GM12878 (cell line): ENCODE measurements at regions not wholly inside any gene's neighbourhood (a gene's known extent, or its start where the extent isn't known, plus 50 kb on each side); places are given as distances from the start of the nearest gene placed in this dataset.

Experiments used
- ATAC-seq: fragments of 200-7000 bp; cut with Tn5 transposase; 3 replicates; pipeline ENCODE4 v1.9.1; 2020; ENCODE audit warnings: mild to moderate bottlenecking, moderate library complexity
- BruUV-seq: library from RNA; stranded (reverse); fragments of 400-500 nt; replicated peaks from 2 replicates; lab custom pipeline; 2021; lab: Mats Ljungman, UMichigan
- CTCF ChIA-PET: fragments of 300-600 bp; sonication (Branson Sonifier 250); formaldehyde crosslinking; extraction: SDS; loops from one replicate; lab custom pipeline; 2021; ENCODE audit warnings: inconsistent platforms; lab: Yijun Ruan, JAX
- POLR2A ChIA-PET: fragments of 350-600 bp; formaldehyde crosslinking; extraction: SDS; loops from one replicate; lab custom pipeline; 2021; ENCODE audit warnings: inconsistent platforms; lab: Charles Lee
- RAD21 ChIA-PET: fragments of 300-600 bp; sonication (Branson Sonifier 250); formaldehyde crosslinking; loops from one replicate; lab custom pipeline; 2023; ENCODE audit warnings: antibody characterized with exemption; ENCODE audit not compliant: unreplicated experiment; lab: Charles Lee
- SMC1A ChIA-PET: fragments of 300-600 bp; sonication (Branson Sonifier 250); formaldehyde crosslinking; loops from one replicate; lab custom pipeline; 2023; ENCODE audit not compliant: unreplicated experiment, uncharacterized antibody; lab: Charles Lee
- DNase-seq: peaks from one replicate; pipeline ENCODE4 v3.0.0-alpha.2; 2011; ENCODE audit warnings: low read depth, low spot score
- FAIRE-seq: peaks from 3 replicates; lab custom pipeline; 2011; peaks lifted over from hg19 to GRCh38; lab: Jason Lieb, UNC
- H2AFZ ChIP-seq: 2 replicates; pipeline ENCODE4 v1.6.0; 2011; ENCODE audit warnings: low read depth, low read length, control low read depth; ENCODE audit not compliant: control insufficient read depth
- H3K27ac ChIP-seq: 2 replicates; pipeline ENCODE4 v1.5.1; 2011; ENCODE audit warnings: control low read depth; ENCODE audit not compliant: control insufficient read depth, insufficient read depth
- H3K27me3 ChIP-seq, 2 experiments: replicated peaks in 1 of 2; 2 replicates each; pipeline versions ENCODE4 v1.6.0 to v1.6.1; 2011; ENCODE audit warnings: low read length in 1 of 2; ENCODE audit not compliant: control insufficient read depth in 2 of 2, insufficient read depth in 2 of 2
- H3K36me3 ChIP-seq, 2 experiments: 2 replicates each; pipeline ENCODE4 v1.5.1; 2011; ENCODE audit warnings: low read length in 1 of 2; ENCODE audit not compliant: control insufficient read depth in 2 of 2, insufficient read depth in 2 of 2
- H3K4me1 ChIP-seq: 2 replicates; pipeline ENCODE4 v1.6.1; 2011; ENCODE audit warnings: mild to moderate bottlenecking, low read length, moderate library complexity, mixed read lengths; ENCODE audit not compliant: control insufficient read depth, insufficient read depth
- H3K4me2 ChIP-seq: 2 replicates; pipeline ENCODE4 v1.6.0; 2011; ENCODE audit warnings: control low read depth; ENCODE audit not compliant: control insufficient read depth, insufficient read depth
- H3K4me3 ChIP-seq: fragments of 200-600 bp; sonication (generic); 2 replicates; pipeline ENCODE4 v1.5.1; 2016
- H3K79me2 ChIP-seq: 2 replicates; pipeline ENCODE4 v1.6.0; 2011; ENCODE audit warnings: low read length; ENCODE audit not compliant: control insufficient read depth, insufficient read depth
- H3K9ac ChIP-seq: 2 replicates; pipeline ENCODE4 v1.8.0; 2011; ENCODE audit warnings: low read length, control low read depth, mixed read lengths; ENCODE audit not compliant: control insufficient read depth, insufficient read depth
- H3K9me3 ChIP-seq: replicated peaks from 3 replicates; pipeline ENCODE4 v1.5.1; 2011; ENCODE audit warnings: mild to moderate bottlenecking, low read length; ENCODE audit not compliant: control insufficient read depth, insufficient read depth
- H4K20me1 ChIP-seq: 2 replicates; pipeline ENCODE4 v1.6.0; 2011; ENCODE audit not compliant: control insufficient read depth, insufficient read depth
- CEBPB ChIP-seq, 2 experiments: fragments of 150-350 bp in 1 of 2; IDR thresholded peaks; 2 replicates each; pipeline ENCODE4 v1.6.1; 2012 to 2014; ENCODE audit warnings: low read depth in 2 of 2, low read length in 2 of 2, borderline replicate concordance in 1 of 2, inconsistent platforms in 1 of 2
- EP300 ChIP-seq, 2 experiments: fragments of 150-350 bp in 1 of 2; IDR thresholded peaks; 2 replicates each; pipeline ENCODE4 v1.6.1; 2011 to 2012; ENCODE audit warnings: low read depth in 2 of 2, low read length in 2 of 2, borderline replicate concordance in 1 of 2, improper control_type of control experiment in 1 of 2, inconsistent platforms in 1 of 2; ENCODE audit not compliant: control insufficient read depth in 1 of 2
- JUNB ChIP-seq: IDR thresholded peaks from 2 replicates; pipeline ENCODE4 v1.6.1; 2016; ENCODE audit warnings: antibody characterized with exemption, mild to moderate bottlenecking
- MEF2B ChIP-seq: fragments of 450-650 bp; IDR thresholded peaks from 2 replicates; pipeline ENCODE4 v1.6.1; 2018; ENCODE audit warnings: mild to moderate bottlenecking, moderate library complexity; ENCODE audit not compliant: partially characterized antibody, poor library complexity, severe bottlenecking
- TCF12 ChIP-seq: IDR thresholded peaks from 2 replicates; pipeline ENCODE4 v1.6.1; 2011; ENCODE audit warnings: low read depth, mild to moderate bottlenecking, low read length
- WGBS: methylation state at CpG from one replicate; pipeline ENCODE4 v1.1.6; 2016; ENCODE audit warnings: low lambda C conversion rate; ENCODE audit not compliant: insufficient replicate concordance, insufficient coverage; ENCODE audit errors: missing lambda C conversion rate; 5-methylcytosine and 5-hydroxymethylcytosine counted together
- in situ Hi-C: fragments of 300-500 bp; cut with MboI; formaldehyde crosslinking; loops from 9 replicates; pipeline ENCODE4 v1.14.3; 2018; ENCODE audit warnings: mixed read lengths
- intact Hi-C: fragments of 100-400 bp; cut with micrococcal nuclease; formaldehyde crosslinking; loops from one replicate; pipeline ENCODE4 v1.14.2; 2022; ENCODE audit not compliant: unreplicated experiment
- TF ChIP-seq, protein P1 (sequence below): fragments of 450-650 bp; IDR thresholded peaks from 2 replicates; pipeline ENCODE4 v1.6.1; 2018; ENCODE audit warnings: borderline replicate concordance, mild to moderate bottlenecking; ENCODE audit not compliant: partially characterized antibody
- TF ChIP-seq, protein P2 (sequence below): IDR thresholded peaks from 2 replicates; pipeline ENCODE4 v1.6.1; 2012; ENCODE audit warnings: low read depth, low read length, improper control_type of control experiment
- TF ChIP-seq, protein P3 (sequence below): fragments of 450-650 bp; IDR thresholded peaks from 2 replicates; pipeline ENCODE4 v1.6.1; 2018; ENCODE audit warnings: mild to moderate bottlenecking, low read depth, moderate library complexity; ENCODE audit not compliant: partially characterized antibody

GRCh38 chr3:73143821-73144237 is 82.4 kb downstream of the EBLN2 start (continued):
- no peak for TF ChIP-seq MEF2B
- TF ChIP-seq, protein P1, sequence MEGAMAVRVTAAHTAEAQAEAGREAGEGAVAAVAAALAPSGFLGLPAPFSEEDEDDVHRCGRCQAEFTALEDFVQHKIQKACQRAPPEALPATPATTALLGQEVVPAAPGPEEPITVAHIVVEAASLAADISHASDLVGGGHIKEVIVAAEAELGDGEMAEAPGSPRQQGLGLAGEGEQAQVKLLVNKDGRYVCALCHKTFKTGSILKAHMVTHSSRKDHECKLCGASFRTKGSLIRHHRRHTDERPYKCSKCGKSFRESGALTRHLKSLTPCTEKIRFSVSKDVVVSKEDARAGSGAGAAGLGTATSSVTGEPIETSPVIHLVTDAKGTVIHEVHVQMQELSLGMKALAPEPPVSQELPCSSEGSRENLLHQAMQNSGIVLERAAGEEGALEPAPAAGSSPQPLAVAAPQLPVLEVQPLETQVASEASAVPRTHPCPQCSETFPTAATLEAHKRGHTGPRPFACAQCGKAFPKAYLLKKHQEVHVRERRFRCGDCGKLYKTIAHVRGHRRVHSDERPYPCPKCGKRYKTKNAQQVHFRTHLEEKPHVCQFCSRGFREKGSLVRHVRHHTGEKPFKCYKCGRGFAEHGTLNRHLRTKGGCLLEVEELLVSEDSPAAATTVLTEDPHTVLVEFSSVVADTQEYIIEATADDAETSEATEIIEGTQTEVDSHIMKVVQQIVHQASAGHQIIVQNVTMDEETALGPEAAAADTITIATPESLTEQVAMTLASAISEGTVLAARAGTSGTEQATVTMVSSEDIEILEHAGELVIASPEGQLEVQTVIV = no peak
- TF ChIP-seq, protein P2, sequence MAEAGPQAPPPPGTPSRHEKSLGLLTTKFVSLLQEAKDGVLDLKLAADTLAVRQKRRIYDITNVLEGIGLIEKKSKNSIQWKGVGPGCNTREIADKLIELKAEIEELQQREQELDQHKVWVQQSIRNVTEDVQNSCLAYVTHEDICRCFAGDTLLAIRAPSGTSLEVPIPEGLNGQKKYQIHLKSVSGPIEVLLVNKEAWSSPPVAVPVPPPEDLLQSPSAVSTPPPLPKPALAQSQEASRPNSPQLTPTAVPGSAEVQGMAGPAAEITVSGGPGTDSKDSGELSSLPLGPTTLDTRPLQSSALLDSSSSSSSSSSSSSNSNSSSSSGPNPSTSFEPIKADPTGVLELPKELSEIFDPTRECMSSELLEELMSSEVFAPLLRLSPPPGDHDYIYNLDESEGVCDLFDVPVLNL = no peak
- no peak for TF ChIP-seq CEBPB (IDR thresholded peaks at IDR 0.05; ENCODE audit: borderline replicate concordance in 1 of 2, low read depth in 2 of 2, low read length in 2 of 2)

DNA sequence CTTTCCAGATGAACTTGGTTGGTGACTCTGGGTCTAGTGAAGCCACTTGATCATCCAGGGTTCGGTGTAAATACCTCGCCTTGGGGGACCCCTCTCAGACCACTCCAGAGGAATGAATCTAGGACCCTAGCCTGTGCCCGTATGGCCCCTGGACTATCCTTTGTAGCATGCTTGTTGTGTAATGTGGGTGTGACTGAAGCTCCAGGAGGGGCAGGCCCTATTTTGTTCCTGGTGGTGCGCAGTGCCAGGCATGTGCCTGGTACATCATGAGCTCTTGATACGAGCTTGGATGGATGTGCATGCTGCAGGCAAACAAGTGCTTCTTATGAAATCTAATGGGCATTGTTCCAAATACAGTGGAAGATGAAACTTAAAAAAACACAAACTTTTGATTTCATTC is 82.8 kb downstream of the EBLN2 start:
- TF ChIP-seq TCF12 (no peak), EP300 (IDR thresholded peaks at IDR 0.05; ENCODE audit: borderline replicate concordance in 1 of 2, control insufficient read depth in 1 of 2, low read depth in 2 of 2, low read length in 2 of 2) (no peak), JUNB (no peak)
- TF ChIP-seq, protein P3, sequence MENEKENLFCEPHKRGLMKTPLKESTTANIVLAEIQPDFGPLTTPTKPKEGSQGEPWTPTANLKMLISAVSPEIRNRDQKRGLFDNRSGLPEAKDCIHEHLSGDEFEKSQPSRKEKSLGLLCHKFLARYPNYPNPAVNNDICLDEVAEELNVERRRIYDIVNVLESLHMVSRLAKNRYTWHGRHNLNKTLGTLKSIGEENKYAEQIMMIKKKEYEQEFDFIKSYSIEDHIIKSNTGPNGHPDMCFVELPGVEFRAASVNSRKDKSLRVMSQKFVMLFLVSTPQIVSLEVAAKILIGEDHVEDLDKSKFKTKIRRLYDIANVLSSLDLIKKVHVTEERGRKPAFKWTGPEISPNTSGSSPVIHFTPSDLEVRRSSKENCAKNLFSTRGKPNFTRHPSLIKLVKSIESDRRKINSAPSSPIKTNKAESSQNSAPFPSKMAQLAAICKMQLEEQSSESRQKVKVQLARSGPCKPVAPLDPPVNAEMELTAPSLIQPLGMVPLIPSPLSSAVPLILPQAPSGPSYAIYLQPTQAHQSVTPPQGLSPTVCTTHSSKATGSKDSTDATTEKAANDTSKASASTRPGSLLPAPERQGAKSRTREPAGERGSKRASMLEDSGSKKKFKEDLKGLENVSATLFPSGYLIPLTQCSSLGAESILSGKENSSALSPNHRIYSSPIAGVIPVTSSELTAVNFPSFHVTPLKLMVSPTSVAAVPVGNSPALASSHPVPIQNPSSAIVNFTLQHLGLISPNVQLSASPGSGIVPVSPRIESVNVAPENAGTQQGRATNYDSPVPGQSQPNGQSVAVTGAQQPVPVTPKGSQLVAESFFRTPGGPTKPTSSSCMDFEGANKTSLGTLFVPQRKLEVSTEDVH = no peak
- Histone ChIP-seq H4K20me1 (no peaks in the 10 kb centered on the region), H2AFZ (no peak overlapping the region), H3K79me2 (no peaks in the 10 kb centered on the region), H3K27me3 (no peaks in the 10 kb centered on the region; a peak in 1 of 4 replicates), H3K4me1 (no peaks in the 10 kb centered on the region), H3K9me3 (no peaks in the 10 kb centered on the region), H3K4me3 (no peak overlapping the region), H3K36me3 (no peaks in the 10 kb centered on the region), H3K9ac (no peak overlapping the region), H3K27ac (no peak overlapping the region), H3K4me2 (no peak overlapping the region)
- DNase-seq = no peak
- ATAC-seq = no peak
- ChIA-PET CTCF (interaction anchor here (1.4 kb wide), 1 partner anchor 358 kb away, joined by 5 read pairs; no protein-coding TSS in a partner anchor), POLR2A (no interaction called here), RAD21 (no interaction called here), SMC1A (interaction anchor here (1.7 kb wide), 1 partner anchor 30 kb away, joined by 7 read pairs; no protein-coding TSS in a partner anchor)
- BruUV-seq = no TSS peak
- intact Hi-C loops (no loop called here), in situ Hi-C loops (no loop called here)
- 20% methylated on average over 5 of the region's 5 CpGs for WGBS
- FAIRE-seq = no peak
